T-cell (primary cell): ENCODE measurements at regions not wholly inside any gene's neighbourhood (a gene's known extent, or its start where the extent isn't known, plus 50 kb on each side); places are given as distances from the start of the nearest gene placed in this dataset.
"Not testable (repeated sequence)": the region's sequence is repeated elsewhere in the genome, so short reads cannot be mapped to it uniquely, and the experiment has no call there.

Experiments
- ATAC-seq, 4 experiments: fragments of 200-7000 bp in 3 of 4; fragments of 150-1000 bp in 1 of 4; cut with Tn5 transposase; replicated peaks in 1 of 4; 1 replicate in 3 of 4; 2 replicates in 1 of 4; pipeline ENCODE4 v1.10.0; 2021; ENCODE audit warnings: moderate library complexity in 3 of 4, mild to moderate bottlenecking in 2 of 4, moderate number of reproducible peaks in 1 of 4
- CTCF ChIA-PET, 2 donors: fragments of 300-600 bp; sonication (Branson Sonifier 250); formaldehyde crosslinking; loops; one replicate each; lab custom pipeline; 2022; ENCODE audit warnings: antibody characterized with exemption in 2 of 2; lab: Charles Lee
- POLR2A ChIA-PET, 2 donors: fragments of 300-600 bp; sonication (Branson Sonifier 250); formaldehyde crosslinking; loops; one replicate each; lab custom pipeline; 2022; ENCODE audit warnings: antibody characterized with exemption in 2 of 2; lab: Charles Lee
- DNase-seq, 35 experiments: peaks; one replicate each; pipeline versions ENCODE4 v3.0.0 to v3.0.0-alpha.2; 2013 to 2023
- H3K27ac ChIP-seq: one replicate; pipeline ENCODE4 v1.5.1; 2013; ENCODE audit warnings: low read length
- H3K27me3 ChIP-seq, 2 experiments: replicated peaks in 1 of 2; 1 replicate in 1 of 2; 2 replicates in 1 of 2; pipeline versions ENCODE4 v1.6.1 to v1.7.0; 2013; ENCODE audit warnings: low read length in 1 of 2, mixed read lengths in 1 of 2; ENCODE audit not compliant: control insufficient read depth in 2 of 2, insufficient read depth in 2 of 2; ENCODE audit errors: extremely low read depth in 1 of 2
- H3K36me3 ChIP-seq, 2 donors: 1 replicate in 1 of 2; 2 replicates in 1 of 2; pipeline versions ENCODE4 v1.6.1 to v1.7.0; 2013; ENCODE audit warnings: low read length in 1 of 2; ENCODE audit not compliant: control insufficient read depth in 2 of 2, insufficient read depth in 1 of 2; ENCODE audit errors: extremely low read depth in 1 of 2
- H3K4me1 ChIP-seq, 2 experiments: 1 replicate in 1 of 2; 2 replicates in 1 of 2; pipeline versions ENCODE4 v1.6.1 to v1.7.0; 2013; ENCODE audit warnings: low read length in 2 of 2, mixed read lengths in 1 of 2; ENCODE audit not compliant: insufficient read depth in 2 of 2, control insufficient read depth in 1 of 2; ENCODE audit errors: extremely low read depth in 1 of 2
- H3K4me3 ChIP-seq, 2 donors: 1 replicate in 1 of 2; 2 replicates in 1 of 2; pipeline versions ENCODE4 v1.5.1 to v1.7.0; 2013; ENCODE audit warnings: mild to moderate bottlenecking in 2 of 2, low read length in 1 of 2, moderate library complexity in 1 of 2; ENCODE audit not compliant: control insufficient read depth in 1 of 2; ENCODE audit errors: extremely low read depth in 1 of 2
- H3K9me3 ChIP-seq: 2 replicates; pipeline ENCODE4 v1.7.0; 2013
- H3K27ac Mint-ChIP-seq, 2 donors: one replicate each; pipeline ENCODE4 v1.8.0; 2020 to 2021; ENCODE audit warnings: mild to moderate bottlenecking in 2 of 2, mixed read lengths in 2 of 2
- H3K27me3 Mint-ChIP-seq, 2 donors: one replicate each; pipeline ENCODE4 v1.8.0; 2021 to 2022; ENCODE audit warnings: mixed read lengths in 2 of 2
- H3K36me3 Mint-ChIP-seq: one replicate; pipeline ENCODE4 v1.8.0; 2021; ENCODE audit warnings: mixed read lengths
- H3K4me1 Mint-ChIP-seq, 3 donors: one replicate each; pipeline ENCODE4 v1.8.0; 2020 to 2022; ENCODE audit warnings: mixed read lengths in 3 of 3, mild to moderate bottlenecking in 1 of 3
- H3K4me3 Mint-ChIP-seq, 3 donors: one replicate each; pipeline ENCODE4 v1.8.0; 2020 to 2022; ENCODE audit warnings: mild to moderate bottlenecking in 3 of 3, mixed read lengths in 3 of 3, moderate library complexity in 3 of 3
- H3K9me3 Mint-ChIP-seq, 3 donors: one replicate each; pipeline ENCODE4 v1.8.0; 2020 to 2022; ENCODE audit warnings: mixed read lengths in 3 of 3
- WGBS: methylation state at CpG from one replicate; pipeline ENCODE4 v1.1.5; 2013; ENCODE audit warnings: missing lambda C conversion rate; ENCODE audit not compliant: insufficient coverage; 5-methylcytosine and 5-hydroxymethylcytosine counted together

DNA sequence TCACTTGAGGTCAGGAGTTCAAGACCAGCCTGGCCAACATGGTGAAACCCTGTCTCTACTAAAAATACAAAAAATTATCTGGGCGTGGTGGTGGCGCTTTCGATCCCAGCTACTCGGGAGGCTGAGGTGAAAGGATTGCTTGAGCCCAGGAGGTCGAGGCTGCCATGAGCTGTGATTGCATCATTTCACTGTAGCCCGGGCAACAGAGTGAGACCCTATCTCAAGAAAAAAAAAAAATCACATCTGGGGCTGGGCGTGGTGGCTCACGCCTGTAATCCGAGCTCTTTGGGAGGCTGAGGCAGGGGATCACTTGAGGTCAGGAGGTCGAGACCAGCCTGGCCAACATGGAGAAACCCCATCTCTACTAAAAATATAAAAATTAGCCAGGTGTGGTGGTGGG, 187.8 kb downstream of the FAM43A start:
- CTCF ChIA-PET, result interaction anchor here in 1 of 2 donors (0.8 kb wide), 1 partner anchor 608 kb away, joined by 3 read pairs; no protein-coding TSS in a partner anchor
- H3K27me3 Mint-ChIP-seq, result peaks cover 14 to 19% of the 10 kb centered on the region in 2 donors
- not testable (repeated sequence) for H3K36me3 ChIP-seq, H3K4me3 Mint-ChIP-seq, H3K27ac Mint-ChIP-seq, DNase-seq, H3K4me1 Mint-ChIP-seq, H3K9me3 ChIP-seq, H3K27ac ChIP-seq, ATAC-seq, H3K36me3 Mint-ChIP-seq, H3K4me1 ChIP-seq, H3K9me3 Mint-ChIP-seq, H3K4me3 ChIP-seq
- POLR2A ChIA-PET, result interaction anchor here (0.6 kb wide), 2 partner anchors 61 to 305 kb away, joined by 3 to 4 read pairs; no protein-coding TSS in a partner anchor
- WGBS, result 70% methylated on average over 3 of the region's 10 CpGs
- H3K27me3 ChIP-seq, result peaks cover 0 to 12% of the 10 kb centered on the region in 2 experiments

DNA sequence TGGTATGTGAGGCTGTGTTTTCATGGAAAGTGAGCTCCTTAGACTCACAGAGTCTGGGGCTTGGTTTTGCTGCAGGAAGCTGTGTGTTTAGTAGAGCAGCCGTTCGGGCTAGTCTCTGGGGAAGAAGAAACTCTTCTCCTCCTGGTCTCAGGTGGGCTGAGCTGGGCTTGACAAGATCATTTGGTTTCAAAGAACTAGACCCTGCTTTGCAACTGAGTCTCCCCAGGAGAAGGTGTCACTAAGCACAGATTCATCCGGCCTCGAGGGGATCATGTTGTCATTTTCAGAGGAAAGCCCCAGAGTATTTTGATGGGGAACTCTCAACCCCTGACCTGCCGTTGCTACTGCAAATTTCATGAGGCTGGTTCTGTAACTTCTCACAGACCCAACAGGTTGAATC, 188.5 kb downstream of the FAM43A start:
- CTCF ChIA-PET, result interaction anchor here in 1 of 2 donors (0.8 kb wide), 1 partner anchor 608 kb away, joined by 3 read pairs; no protein-coding TSS in a partner anchor
- Mint-ChIP-seq H3K4me3 (no peak overlapping the region), H3K36me3 (no peaks in the 10 kb centered on the region), H3K4me1 (peaks cover 2 to 3% (median 2%) of the 10 kb centered on the region in 3 donors), H3K9me3 (no peaks in the 10 kb centered on the region), H3K27me3 (peaks cover 8 to 13% of the 10 kb centered on the region in 2 donors), H3K27ac (no peak overlapping the region)
- Histone ChIP-seq H3K27ac (no peak overlapping the region), H3K9me3 (no peaks in the 10 kb centered on the region), H3K27me3 (peaks cover 0 to 12% of the 10 kb centered on the region in 2 experiments), H3K36me3 (no peaks in the 10 kb centered on the region), H3K4me1 (no peaks in the 10 kb centered on the region), H3K4me3 (no peak overlapping the region)
- 60% methylated on average over 2 of the region's 5 CpGs for WGBS
- no peak for ATAC-seq
- POLR2A ChIA-PET, result interaction anchor here (0.6 kb wide), 2 partner anchors 61 to 304 kb away, joined by 3 to 4 read pairs; no protein-coding TSS in a partner anchor
- no peak for DNase-seq

DNA sequence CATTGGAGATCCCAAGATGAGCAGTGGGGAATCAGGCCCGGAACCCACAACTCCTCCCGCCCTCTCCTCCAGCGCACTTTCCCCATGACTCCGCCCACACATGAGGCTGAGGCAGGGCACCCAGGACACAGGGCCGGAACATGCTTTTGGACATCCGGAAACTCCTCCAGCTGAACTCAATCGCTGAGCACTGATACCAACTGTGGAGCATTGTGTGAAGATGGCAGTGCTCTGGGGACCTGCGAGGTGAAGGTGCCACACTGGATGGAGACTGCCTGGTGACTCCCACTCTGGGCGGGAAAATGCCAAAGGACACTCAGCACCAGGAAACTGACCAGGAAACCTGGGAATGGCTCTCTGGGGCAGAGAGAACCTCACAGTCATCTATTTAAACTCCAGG, 189.1 kb downstream of the FAM43A start:
- DNase-seq, result no peak
- CTCF ChIA-PET, result no interaction called here
- peaks cover 8 to 13% of the 10 kb centered on the region in 2 donors for H3K27me3 Mint-ChIP-seq

GRCh38 chr3:194875581-194876402, 190.1 kb downstream of the FAM43A start:
- peaks cover 8 to 13% of the 10 kb centered on the region in 2 donors for H3K27me3 Mint-ChIP-seq
- no peaks in the 10 kb centered on the region for H3K9me3 Mint-ChIP-seq
- ATAC-seq, result no peak
- no peak overlapping the region for H3K4me3 ChIP-seq
- H3K4me1 Mint-ChIP-seq, result peaks cover 10 to 14% (median 14%) of the 10 kb centered on the region in 3 donors
- no peak overlapping the region for H3K4me3 Mint-ChIP-seq
- H3K36me3 ChIP-seq, result no peaks in the 10 kb centered on the region
- H3K4me1 ChIP-seq, result peaks cover 0 to 8% of the 10 kb centered on the region in 2 experiments
- WGBS, result 90% methylated on average over 15 of the region's 20 CpGs
- H3K27ac ChIP-seq, result no peak overlapping the region
- ChIA-PET POLR2A (no interaction called here), CTCF (no interaction called here)
- no peaks in the 10 kb centered on the region for H3K36me3 Mint-ChIP-seq
- no peak overlapping the region for H3K27ac Mint-ChIP-seq
- no peak for DNase-seq
- H3K9me3 ChIP-seq, result no peaks in the 10 kb centered on the region
- H3K27me3 ChIP-seq, result peaks cover 0 to 19% of the 10 kb centered on the region in 2 experiments

More for the DNA sequence above, 189.1 kb downstream of the FAM43A start:
- no peak overlapping the region for H3K27ac ChIP-seq
- H3K4me1 ChIP-seq, result peaks cover 0 to 4% of the 10 kb centered on the region in 2 experiments
- H3K4me3 ChIP-seq, result no peak overlapping the region
- no peaks in the 10 kb centered on the region for H3K9me3 ChIP-seq
- no peak overlapping the region for H3K27ac Mint-ChIP-seq
- no peaks in the 10 kb centered on the region for H3K36me3 Mint-ChIP-seq
- H3K27me3 ChIP-seq, result peaks cover 0 to 12% of the 10 kb centered on the region in 2 experiments
- no peak for ATAC-seq
- H3K4me1 Mint-ChIP-seq, result peaks cover 7 to 8% (median 7%) of the 10 kb centered on the region in 3 donors
- H3K4me3 Mint-ChIP-seq, result no peak overlapping the region
- H3K36me3 ChIP-seq, result no peaks in the 10 kb centered on the region
- WGBS, result 89% methylated on average over 9 of the region's 9 CpGs
- POLR2A ChIA-PET, result no interaction called here
- H3K9me3 Mint-ChIP-seq, result no peaks in the 10 kb centered on the region

DNA sequence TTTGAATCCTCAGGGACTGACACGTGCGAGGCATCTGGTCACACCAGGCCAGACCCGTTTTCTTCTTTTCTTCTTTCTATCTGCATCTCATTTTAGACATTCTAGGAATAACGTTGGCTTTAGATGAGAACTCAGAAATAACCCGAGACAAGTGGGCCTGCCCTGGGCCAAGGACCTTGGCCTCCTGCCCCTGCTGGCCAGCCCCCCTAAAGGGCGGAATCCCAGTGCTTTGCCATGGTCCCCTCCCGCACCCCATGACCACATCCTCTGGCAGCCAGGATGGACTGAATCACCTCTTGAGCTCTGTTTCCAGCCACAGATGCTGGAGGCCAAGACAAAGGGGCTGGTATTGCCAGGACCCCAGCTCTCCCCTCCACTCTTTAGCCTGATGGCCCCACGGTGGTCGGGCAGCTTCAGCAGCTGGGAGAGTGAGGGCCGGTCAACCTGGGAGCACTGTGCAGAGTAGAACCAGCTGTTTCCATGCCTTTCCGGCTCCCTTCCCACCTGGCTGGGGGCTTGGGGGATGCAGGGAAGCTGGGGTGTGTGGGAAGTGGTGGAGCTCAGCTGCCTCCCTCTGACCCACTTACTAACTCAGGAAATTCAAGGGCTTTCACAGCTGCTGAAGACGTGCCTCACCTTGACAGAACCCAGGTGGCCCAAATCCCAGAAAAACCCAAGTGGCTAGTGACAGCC, 190.9 kb downstream of the FAM43A start:
- no peak overlapping the region for H3K4me3 ChIP-seq
- no peaks in the 10 kb centered on the region for H3K9me3 Mint-ChIP-seq
- ChIA-PET CTCF (no interaction called here), POLR2A (no interaction called here)
- DNase-seq, result no peak
- no peak for ATAC-seq
- H3K4me1 ChIP-seq, result peaks cover 0 to 8% of the 10 kb centered on the region in 2 experiments
- H3K36me3 Mint-ChIP-seq, result no peaks in the 10 kb centered on the region
- H3K36me3 ChIP-seq, result no peaks in the 10 kb centered on the region
- H3K4me3 Mint-ChIP-seq, result no peak overlapping the region
- peaks cover 0 to 19% of the 10 kb centered on the region in 2 experiments for H3K27me3 ChIP-seq
- H3K9me3 ChIP-seq, result no peaks in the 10 kb centered on the region
- H3K27ac Mint-ChIP-seq, result no peak overlapping the region
- H3K27me3 Mint-ChIP-seq, result peaks cover 8 to 13% of the 10 kb centered on the region in 2 donors
- WGBS, result 90% methylated on average over 6 of the region's 12 CpGs
- no peak overlapping the region for H3K27ac ChIP-seq
- H3K4me1 Mint-ChIP-seq, result peaks cover 10 to 14% (median 14%) of the 10 kb centered on the region in 3 donors

GRCh38 chr3:194877291-194878119, 191.8 kb downstream of the FAM43A start:
- DNase-seq (no peak), ATAC-seq (no peak)
- H3K9me3 Mint-ChIP-seq, result no peaks in the 10 kb centered on the region
- no peak overlapping the region for H3K4me3 Mint-ChIP-seq
- no peaks in the 10 kb centered on the region for H3K36me3 Mint-ChIP-seq
- H3K27ac Mint-ChIP-seq, result no peak overlapping the region
- Histone ChIP-seq H3K27ac (no peak overlapping the region), H3K27me3 (peaks cover 0 to 14% of the 10 kb centered on the region in 2 experiments), H3K4me1 (peaks cover 0 to 8% of the 10 kb centered on the region in 2 experiments), H3K4me3 (no peak overlapping the region), H3K9me3 (no peaks in the 10 kb centered on the region), H3K36me3 (no peaks in the 10 kb centered on the region)
- WGBS, result 85% methylated on average over 22 of the region's 24 CpGs
- ChIA-PET POLR2A (no interaction called here), CTCF (no interaction called here)
- peaks cover 10 to 14% (median 14%) of the 10 kb centered on the region in 3 donors for H3K4me1 Mint-ChIP-seq
- peaks cover 14 to 17% of the 10 kb centered on the region in 2 donors for H3K27me3 Mint-ChIP-seq
